ENCODE measurements at regions not wholly inside any gene's neighbourhood (a gene's known extent, or its start where the extent isn't known, plus 50 kb on each side); places are given as distances from the start of the nearest gene placed in this dataset.

DNA sequence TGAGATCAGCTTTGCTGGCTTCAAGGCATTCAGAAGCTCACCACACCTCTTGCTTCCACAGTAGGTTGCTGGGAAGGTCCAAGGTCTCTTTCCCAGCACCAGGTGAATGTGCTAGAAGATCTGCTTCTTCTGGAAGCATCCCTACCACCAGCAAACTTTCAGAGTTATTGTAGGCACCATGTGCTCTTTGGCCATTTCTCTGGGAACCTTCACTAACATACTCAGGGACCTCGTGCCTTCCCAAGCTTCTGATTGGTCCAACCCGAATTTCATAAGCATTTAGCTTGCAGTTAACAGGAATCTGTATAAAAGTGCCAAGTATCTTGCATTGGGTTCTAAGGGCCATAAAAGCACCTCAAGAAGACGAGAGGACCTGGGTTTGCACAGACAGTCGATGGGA is 86.5 kb upstream of the ARL4C start:
- TF ChIP-seq CTCF (conservative IDR thresholded peaks at IDR 0.05; ENCODE audit: low read length) (no peak), EZH2phosphoT487 (IDR thresholded peaks at IDR 0.05; ENCODE audit: borderline replicate concordance) (no peak)

Measured in Loucy (cell line).